RWPE1 (cell line): ENCODE measurements at regions not wholly inside any gene's neighbourhood (a gene's known extent, or its start where the extent isn't known, plus 50 kb on each side); places are given as distances from the start of the nearest gene placed in this dataset.

ENCODE experiments used
- CTCF ChIA-PET: fragments of 350-600 bp; sonication (Branson Sonifier 250); formaldehyde crosslinking; extraction: SDS; loops from one replicate; lab custom pipeline; 2021; lab: Yijun Ruan, JAX
- POLR2A ChIA-PET: fragments of 400-600 bp; formaldehyde crosslinking; extraction: SDS; loops from one replicate; lab custom pipeline; 2020; ENCODE audit warnings: antibody characterized with exemption; ENCODE audit not compliant: low non-redundant PET; lab: Yijun Ruan, JAX
- DNase-seq: peaks from one replicate; pipeline ENCODE4 v3.0.0; 2012; ENCODE audit warnings: low spot score
- H3K27ac ChIP-seq: fragments of 450-650 bp; 2 replicates; pipeline ENCODE4 v1.5.1; 2017
- CTCF ChIP-seq: fragments of 450-650 bp; conservative IDR thresholded peaks from 2 replicates; pipeline ENCODE4 v1.5.1; 2017; ENCODE audit warnings: low read depth, mild to moderate bottlenecking

DNA sequence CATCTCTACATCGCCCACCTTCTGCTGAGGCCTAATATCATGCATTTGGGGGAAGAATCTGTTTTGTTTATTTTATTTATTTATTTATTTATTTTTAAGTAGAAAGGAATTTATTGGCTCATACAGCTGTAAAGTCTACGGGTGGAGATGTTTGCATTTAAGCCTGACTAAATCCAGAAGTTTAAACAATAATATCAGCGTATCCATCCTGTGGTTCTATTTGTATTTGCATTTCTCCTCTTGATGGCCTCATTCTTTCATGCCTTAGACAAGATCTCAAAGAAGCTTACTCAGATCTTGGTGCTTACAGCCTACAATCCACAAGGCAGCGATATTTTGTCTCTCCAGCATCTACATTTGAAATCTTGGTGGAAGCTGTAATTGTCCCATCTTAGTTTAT is 67.1 kb upstream of the CARD18 start:
- DNase-seq: no peak
- CTCF ChIA-PET: no interaction called here
- TF ChIP-seq CTCF: no peak
- H3K27ac ChIP-seq: no peak overlapping the region
- POLR2A ChIA-PET: no interaction called here

GRCh38 chr11:105204636-105205035 is 65.1 kb upstream of the CARD18 start:
- POLR2A ChIA-PET: no interaction called here
- TF ChIP-seq CTCF: no peak
- CTCF ChIA-PET: no interaction called here
- no peak for DNase-seq
- no peak overlapping the region for H3K27ac ChIP-seq

GRCh38 chr11:105203569-105204240 is 64.1 kb upstream of the CARD18 start:
- DNase-seq: no peak
- POLR2A ChIA-PET: no interaction called here
- no peak overlapping the region for H3K27ac ChIP-seq
- CTCF ChIA-PET: interaction anchor here (0.7 kb wide), 1 partner anchor 93 kb away, joined by 4 read pairs; no protein-coding TSS in a partner anchor
- no peak for TF ChIP-seq CTCF

- no peak for DNase-seq
- ChIA-PET POLR2A (no interaction called here), CTCF (no interaction called here)
- H3K27ac ChIP-seq: no peak overlapping the region
- no peak for TF ChIP-seq CTCF
Observed at GRCh38 chr11:105202844-105203548, 63.4 kb upstream of the CARD18 start.

- no peak overlapping the region for H3K27ac ChIP-seq
- no peak for DNase-seq
- ChIA-PET CTCF (no interaction called here), POLR2A (no interaction called here)
- no peak for TF ChIP-seq CTCF
Observed at GRCh38 chr11:105202422-105202821, 62.9 kb upstream of the CARD18 start.

- no peak for TF ChIP-seq CTCF
- CTCF ChIA-PET: interaction anchor here (0.7 to 0.9 kb wide), 2 partner anchors 456 to 1582 kb away, joined by 3 to 4 read pairs; no protein-coding TSS in a partner anchor
- no peak for DNase-seq
- POLR2A ChIA-PET: no interaction called here
- no peak overlapping the region for H3K27ac ChIP-seq
Observed at GRCh38 chr11:105201166-105201565, 61.6 kb upstream of the CARD18 start.
